GM12878 (cell line): ENCODE measurements at regions not wholly inside any gene's neighbourhood (a gene's known extent, or its start where the extent isn't known, plus 50 kb on each side); places are given as distances from the start of the nearest gene placed in this dataset.

ENCODE experiments used
- ATAC-seq: fragments of 200-7000 bp; cut with Tn5 transposase; 3 replicates; pipeline ENCODE4 v1.9.1; 2020; ENCODE audit warnings: mild to moderate bottlenecking, moderate library complexity
- BruUV-seq: library from RNA; stranded (reverse); fragments of 400-500 nt; replicated peaks from 2 replicates; lab custom pipeline; 2021; lab: Mats Ljungman, UMichigan
- CTCF ChIA-PET: fragments of 300-600 bp; sonication (Branson Sonifier 250); formaldehyde crosslinking; extraction: SDS; loops from one replicate; lab custom pipeline; 2021; ENCODE audit warnings: inconsistent platforms; lab: Yijun Ruan, JAX
- POLR2A ChIA-PET: fragments of 350-600 bp; formaldehyde crosslinking; extraction: SDS; loops from one replicate; lab custom pipeline; 2021; ENCODE audit warnings: inconsistent platforms; lab: Charles Lee
- RAD21 ChIA-PET: fragments of 300-600 bp; sonication (Branson Sonifier 250); formaldehyde crosslinking; loops from one replicate; lab custom pipeline; 2023; ENCODE audit warnings: antibody characterized with exemption; ENCODE audit not compliant: unreplicated experiment; lab: Charles Lee
- SMC1A ChIA-PET: fragments of 300-600 bp; sonication (Branson Sonifier 250); formaldehyde crosslinking; loops from one replicate; lab custom pipeline; 2023; ENCODE audit not compliant: unreplicated experiment, uncharacterized antibody; lab: Charles Lee
- DNase-seq: peaks from one replicate; pipeline ENCODE4 v3.0.0-alpha.2; 2011; ENCODE audit warnings: low read depth, low spot score
- FAIRE-seq: peaks from 3 replicates; lab custom pipeline; 2011; peaks lifted over from hg19 to GRCh38; lab: Jason Lieb, UNC
- H2AFZ ChIP-seq: 2 replicates; pipeline ENCODE4 v1.6.0; 2011; ENCODE audit warnings: low read depth, low read length, control low read depth; ENCODE audit not compliant: control insufficient read depth
- H3K27ac ChIP-seq: 2 replicates; pipeline ENCODE4 v1.5.1; 2011; ENCODE audit warnings: control low read depth; ENCODE audit not compliant: control insufficient read depth, insufficient read depth
- H3K27me3 ChIP-seq, 2 experiments: replicated peaks in 1 of 2; 2 replicates each; pipeline versions ENCODE4 v1.6.0 to v1.6.1; 2011; ENCODE audit warnings: low read length in 1 of 2; ENCODE audit not compliant: control insufficient read depth in 2 of 2, insufficient read depth in 2 of 2
- H3K36me3 ChIP-seq, 2 experiments: 2 replicates each; pipeline ENCODE4 v1.5.1; 2011; ENCODE audit warnings: low read length in 1 of 2; ENCODE audit not compliant: control insufficient read depth in 2 of 2, insufficient read depth in 2 of 2
- H3K4me1 ChIP-seq: 2 replicates; pipeline ENCODE4 v1.6.1; 2011; ENCODE audit warnings: mild to moderate bottlenecking, low read length, moderate library complexity, mixed read lengths; ENCODE audit not compliant: control insufficient read depth, insufficient read depth
- H3K4me2 ChIP-seq: 2 replicates; pipeline ENCODE4 v1.6.0; 2011; ENCODE audit warnings: control low read depth; ENCODE audit not compliant: control insufficient read depth, insufficient read depth
- H3K4me3 ChIP-seq: fragments of 200-600 bp; sonication (generic); 2 replicates; pipeline ENCODE4 v1.5.1; 2016
- H3K79me2 ChIP-seq: 2 replicates; pipeline ENCODE4 v1.6.0; 2011; ENCODE audit warnings: low read length; ENCODE audit not compliant: control insufficient read depth, insufficient read depth
- H3K9ac ChIP-seq: 2 replicates; pipeline ENCODE4 v1.8.0; 2011; ENCODE audit warnings: low read length, control low read depth, mixed read lengths; ENCODE audit not compliant: control insufficient read depth, insufficient read depth
- H3K9me3 ChIP-seq: replicated peaks from 3 replicates; pipeline ENCODE4 v1.5.1; 2011; ENCODE audit warnings: mild to moderate bottlenecking, low read length; ENCODE audit not compliant: control insufficient read depth, insufficient read depth
- H4K20me1 ChIP-seq: 2 replicates; pipeline ENCODE4 v1.6.0; 2011; ENCODE audit not compliant: control insufficient read depth, insufficient read depth
- BRCA1 ChIP-seq: IDR thresholded peaks from 2 replicates; pipeline ENCODE4 v1.6.1; 2011; ENCODE audit warnings: low read depth, low read length, improper control_type of control experiment
- CEBPB ChIP-seq, 2 experiments: fragments of 150-350 bp in 1 of 2; IDR thresholded peaks; 2 replicates each; pipeline ENCODE4 v1.6.1; 2012 to 2014; ENCODE audit warnings: low read depth in 2 of 2, low read length in 2 of 2, borderline replicate concordance in 1 of 2, inconsistent platforms in 1 of 2
- IRF4 ChIP-seq: IDR thresholded peaks from 2 replicates; pipeline ENCODE4 v1.6.1; 2011; ENCODE audit warnings: low read depth, low read length
- LARP7 ChIP-seq: fragments of 450-650 bp; IDR thresholded peaks from 2 replicates; pipeline ENCODE4 v1.6.1; 2017; ENCODE audit warnings: mild to moderate bottlenecking
- PRDM15 ChIP-seq: fragments of 450-650 bp; formaldehyde crosslinking; IDR thresholded peaks from 2 replicates; pipeline ENCODE4 v1.4.0; 2020; ENCODE audit warnings: mild to moderate bottlenecking, moderate library complexity
- RFX5 ChIP-seq: IDR thresholded peaks from 2 replicates; pipeline ENCODE4 v1.6.1; 2011; ENCODE audit warnings: low read depth, low read length, improper control_type of control experiment
- SMARCA5 ChIP-seq: fragments of 450-650 bp; IDR thresholded peaks from 2 replicates; pipeline ENCODE4 v1.6.1; 2017; ENCODE audit warnings: mild to moderate bottlenecking
- SREBF1 ChIP-seq: IDR thresholded peaks from 2 replicates; pipeline ENCODE4 v1.6.1; 2012; ENCODE audit warnings: mild to moderate bottlenecking, low read length
- SUPT20H ChIP-seq: IDR thresholded peaks from 2 replicates; pipeline ENCODE4 v1.6.1; 2011; ENCODE audit warnings: low read depth, mild to moderate bottlenecking, low read length, moderate library complexity, borderline replicate concordance; ENCODE audit not compliant: control insufficient read depth
- USF1 ChIP-seq: IDR thresholded peaks from 2 replicates; pipeline ENCODE4 v1.6.1; 2011; ENCODE audit warnings: borderline replicate concordance, low read depth, mild to moderate bottlenecking, moderate library complexity, mixed read lengths, low read length; ENCODE audit not compliant: insufficient read depth; ENCODE audit errors: extremely low read length
- WGBS: methylation state at CpG from one replicate; pipeline ENCODE4 v1.1.6; 2016; ENCODE audit warnings: low lambda C conversion rate; ENCODE audit not compliant: insufficient replicate concordance, insufficient coverage; ENCODE audit errors: missing lambda C conversion rate; 5-methylcytosine and 5-hydroxymethylcytosine counted together
- in situ Hi-C: fragments of 300-500 bp; cut with MboI; formaldehyde crosslinking; loops from 9 replicates; pipeline ENCODE4 v1.14.3; 2018; ENCODE audit warnings: mixed read lengths
- intact Hi-C: fragments of 100-400 bp; cut with micrococcal nuclease; formaldehyde crosslinking; loops from one replicate; pipeline ENCODE4 v1.14.2; 2022; ENCODE audit not compliant: unreplicated experiment

DNA sequence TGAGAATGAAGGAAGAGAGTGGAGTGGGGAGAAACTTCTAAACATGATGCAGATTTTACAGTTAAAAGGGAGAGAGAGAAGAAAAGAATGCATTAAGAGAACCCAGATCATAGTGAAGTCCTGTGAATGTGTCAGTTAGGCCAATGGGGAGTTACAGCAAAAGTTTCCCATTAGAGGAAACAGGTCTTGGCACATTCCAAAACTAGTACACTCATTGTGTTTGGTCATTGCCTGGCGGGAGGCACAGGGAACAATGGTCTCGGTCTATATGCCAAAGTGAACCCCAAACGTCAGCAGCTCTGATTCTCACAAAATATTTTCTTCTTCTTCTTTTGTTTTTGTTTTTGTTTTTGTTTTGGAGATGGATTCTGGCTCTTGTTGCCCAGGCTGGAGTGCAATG lies 284.5 kb upstream of the CTSO start:
- BruUV-seq, result no TSS peak
- Histone ChIP-seq H3K9me3 (no peaks in the 10 kb centered on the region), H2AFZ (no peak overlapping the region), H3K27me3 (no peaks in the 10 kb centered on the region), H3K79me2 (no peaks in the 10 kb centered on the region), H4K20me1 (no peaks in the 10 kb centered on the region), H3K9ac (no peak overlapping the region), H3K36me3 (no peaks in the 10 kb centered on the region), H3K4me2 (no peak overlapping the region), H3K4me3 (no peak overlapping the region), H3K4me1 (no peaks in the 10 kb centered on the region), H3K27ac (no peak overlapping the region)
- DNase-seq (no peak), FAIRE-seq (no peak), ATAC-seq (no peak)
- ChIA-PET POLR2A (no interaction called here), SMC1A (interaction anchor here (1.0 to 2.1 kb wide), 3 partner anchors 8 to 11 kb away, joined by 3 to 4 read pairs (median 4); no protein-coding TSS in a partner anchor), RAD21 (no interaction called here), CTCF (interaction anchor here (1.0 kb wide), 1 partner anchor 32 kb away, joined by 3 read pairs; no protein-coding TSS in a partner anchor)
- in situ Hi-C loops (no loop called here), intact Hi-C loops (no loop called here)
- TF ChIP-seq BRCA1 (no peak), SMARCA5 (no peak)
- WGBS, result 2% methylated on average over 3 of the region's 3 CpGs

GRCh38 chr4:156237231-156237630 lies 283.6 kb upstream of the CTSO start:
- no TSS peak for BruUV-seq
- no peak for FAIRE-seq
- ATAC-seq, result no peak
- no peaks in the 10 kb centered on the region for H3K9me3 ChIP-seq
- no peaks in the 10 kb centered on the region for H3K79me2 ChIP-seq
- no peak overlapping the region for H3K4me3 ChIP-seq
- no peaks in the 10 kb centered on the region for H4K20me1 ChIP-seq
- RAD21 ChIA-PET, result interaction anchor here (0.7 kb wide), 1 partner anchor 141 kb away, joined by 3 read pairs; no protein-coding TSS in a partner anchor
- intact Hi-C loops (no loop called here), in situ Hi-C loops (no loop called here)
- no peak overlapping the region for H3K9ac ChIP-seq
- SMC1A ChIA-PET, result interaction anchor here (2.1 kb wide), 1 partner anchor 10 kb away, joined by 4 read pairs; no protein-coding TSS in a partner anchor
- no peak overlapping the region for H3K4me2 ChIP-seq
- no peak for DNase-seq
- 51% methylated on average over 11 of the region's 11 CpGs for WGBS
- CTCF ChIA-PET, result interaction anchor here (0.6 kb wide), 1 partner anchor 316 kb away, joined by 3 read pairs; no protein-coding TSS in a partner anchor
- POLR2A ChIA-PET, result no interaction called here
- no peak overlapping the region for H2AFZ ChIP-seq
- no peaks in the 10 kb centered on the region for H3K4me1 ChIP-seq
- no peak overlapping the region for H3K27ac ChIP-seq
- no peaks in the 10 kb centered on the region for H3K36me3 ChIP-seq
- H3K27me3 ChIP-seq, result no peaks in the 10 kb centered on the region
- TF ChIP-seq LARP7 (no peak), IRF4 (no peak), PRDM15 (CRISPR knock-in tag) (no peak), SUPT20H (no peak), USF1 (no peak), CEBPB (IDR thresholded peaks at IDR 0.05; ENCODE audit: borderline replicate concordance in 1 of 2, low read depth in 2 of 2, low read length in 2 of 2) (no peak), RFX5 (no peak), SREBF1 (no peak)
